CD4-positive, alpha-beta T cell treated with Interferon gamma for 1 hour (primary cell): ENCODE measurements at regions not wholly inside any gene's neighbourhood (a gene's known extent, or its start where the extent isn't known, plus 50 kb on each side); places are given as distances from the start of the nearest gene placed in this dataset.
"Not testable (repeated sequence)": the region's sequence is repeated elsewhere in the genome, so short reads cannot be mapped to it uniquely, and the experiment has no call there.

ENCODE experiments used
- DNase-seq: peaks from one replicate; pipeline ENCODE4 v3.0.0-alpha.2; 2020

- not testable (repeated sequence) for DNase-seq
Observed at GRCh38 chr13:21920802-21921201, 249.9 kb downstream of the FGF9 start.

- no peak for DNase-seq
Observed at GRCh38 chr13:21924958-21925357, 254.1 kb downstream of the FGF9 start.

- no peak for DNase-seq
Observed at GRCh38 chr13:21925720-21926119, 254.8 kb downstream of the FGF9 start.

- no peak for DNase-seq
Observed at GRCh38 chr13:21929400-21929799, 258.5 kb downstream of the FGF9 start.

- no peak for DNase-seq
Observed at GRCh38 chr13:21930536-21930935, 259.7 kb downstream of the FGF9 start.

- DNase-seq: no peak
Observed at GRCh38 chr13:21932578-21932977, 261.7 kb downstream of the FGF9 start.

GRCh38 chr13:21932996-21933395 lies 262.1 kb downstream of the FGF9 start:
- DNase-seq: no peak

GRCh38 chr13:21934284-21934683 lies 263.4 kb downstream of the FGF9 start:
- no peak for DNase-seq

GRCh38 chr13:21936674-21937073 lies 265.8 kb downstream of the FGF9 start:
- no peak for DNase-seq

- no peak for DNase-seq
Observed at GRCh38 chr13:21938168-21938567, 267.3 kb downstream of the FGF9 start.

GRCh38 chr13:21938636-21939035 lies 267.8 kb downstream of the FGF9 start:
- DNase-seq: no peak

GRCh38 chr13:21942061-21942460 lies 271.2 kb downstream of the FGF9 start:
- DNase-seq: no peak

GRCh38 chr13:21944610-21945009 lies 273.7 kb downstream of the FGF9 start:
- no peak for DNase-seq

- no peak for DNase-seq
Observed at GRCh38 chr13:21945195-21945594, 274.3 kb downstream of the FGF9 start.

GRCh38 chr13:21946964-21947363 lies 276.1 kb downstream of the FGF9 start:
- DNase-seq: no peak

- DNase-seq: no peak
Observed at GRCh38 chr13:21948769-21949474, 278.0 kb downstream of the FGF9 start.

GRCh38 chr13:21949818-21950429 lies 279.1 kb downstream of the FGF9 start:
- no peak for DNase-seq

- no peak for DNase-seq
Observed at GRCh38 chr13:21956666-21957065, 285.8 kb downstream of the FGF9 start.

GRCh38 chr13:21957833-21958232 lies 287.0 kb downstream of the FGF9 start:
- no peak for DNase-seq

- no peak for DNase-seq
Observed at GRCh38 chr13:21960108-21960507, 289.2 kb downstream of the FGF9 start.

GRCh38 chr13:21964686-21965085 lies 293.8 kb downstream of the FGF9 start:
- DNase-seq: no peak

GRCh38 chr13:21965095-21965494 lies 294.2 kb downstream of the FGF9 start:
- no peak for DNase-seq

GRCh38 chr13:21966014-21966413 lies 295.1 kb downstream of the FGF9 start:
- no peak for DNase-seq

- no peak for DNase-seq
Observed at GRCh38 chr13:21967871-21968270, 297.0 kb downstream of the FGF9 start.

- no peak for DNase-seq
Observed at GRCh38 chr13:21970172-21970571, 299.3 kb downstream of the FGF9 start.
